ENCODE measurements at regions not wholly inside any gene's neighbourhood (a gene's known extent, or its start where the extent isn't known, plus 50 kb on each side); places are given as distances from the start of the nearest gene placed in this dataset.

DNA sequence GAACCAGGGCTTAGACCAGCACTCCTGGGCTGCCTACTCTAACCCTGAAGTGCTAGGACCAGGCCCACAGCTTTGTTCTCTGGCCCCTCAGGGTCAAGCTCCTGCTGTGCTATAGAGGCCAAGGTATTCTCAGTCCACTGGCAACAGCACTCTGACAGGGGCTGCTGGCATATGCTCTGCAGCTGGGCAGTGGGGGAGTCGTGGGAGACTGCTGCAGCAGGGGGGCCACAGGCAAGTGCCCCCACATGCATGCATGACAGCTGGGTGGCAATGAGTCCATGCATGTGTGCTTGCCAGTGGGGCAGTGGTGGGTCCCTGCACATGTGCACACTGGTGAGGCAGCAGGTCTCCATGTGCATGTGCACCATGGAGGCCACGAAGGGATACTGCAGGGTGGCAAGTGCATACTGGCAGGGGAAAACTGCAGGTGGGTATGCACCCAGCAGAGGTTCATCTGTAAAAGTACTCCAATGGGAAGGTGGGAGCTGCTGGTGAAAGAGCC, 364.9 kb upstream of the IRAK1BP1 start:
- TF ChIP-seq, protein P1, sequence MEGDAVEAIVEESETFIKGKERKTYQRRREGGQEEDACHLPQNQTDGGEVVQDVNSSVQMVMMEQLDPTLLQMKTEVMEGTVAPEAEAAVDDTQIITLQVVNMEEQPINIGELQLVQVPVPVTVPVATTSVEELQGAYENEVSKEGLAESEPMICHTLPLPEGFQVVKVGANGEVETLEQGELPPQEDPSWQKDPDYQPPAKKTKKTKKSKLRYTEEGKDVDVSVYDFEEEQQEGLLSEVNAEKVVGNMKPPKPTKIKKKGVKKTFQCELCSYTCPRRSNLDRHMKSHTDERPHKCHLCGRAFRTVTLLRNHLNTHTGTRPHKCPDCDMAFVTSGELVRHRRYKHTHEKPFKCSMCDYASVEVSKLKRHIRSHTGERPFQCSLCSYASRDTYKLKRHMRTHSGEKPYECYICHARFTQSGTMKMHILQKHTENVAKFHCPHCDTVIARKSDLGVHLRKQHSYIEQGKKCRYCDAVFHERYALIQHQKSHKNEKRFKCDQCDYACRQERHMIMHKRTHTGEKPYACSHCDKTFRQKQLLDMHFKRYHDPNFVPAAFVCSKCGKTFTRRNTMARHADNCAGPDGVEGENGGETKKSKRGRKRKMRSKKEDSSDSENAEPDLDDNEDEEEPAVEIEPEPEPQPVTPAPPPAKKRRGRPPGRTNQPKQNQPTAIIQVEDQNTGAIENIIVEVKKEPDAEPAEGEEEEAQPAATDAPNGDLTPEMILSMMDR (IDR thresholded peaks at IDR 0.05; ENCODE audit: insufficient read depth, low read length, poor library complexity, severe bottlenecking) = no peak
- no peak for TF ChIP-seq EZH2phosphoT487 (conservative IDR thresholded peaks at IDR 0.05; ENCODE audit: low read length)

Measured in SU-DHL-6 (cell line).